Stimulated activated CD4-positive, alpha-beta T cell treated with anti-CD3 and anti-CD28 coated beads, Interleukin-12 subunit alpha, Interleukin-12 subunit beta, amount 100 ng/mL, for 48 hours (primary cell): ENCODE measurements at regions not wholly inside any gene's neighbourhood (a gene's known extent, or its start where the extent isn't known, plus 50 kb on each side); places are given as distances from the start of the nearest gene placed in this dataset.

Source experiments
- DNase-seq, 3 donors: peaks; one replicate each; pipeline ENCODE4 v3.0.0-alpha.2; 2020; ENCODE audit warnings: low read depth in 2 of 3, low spot score in 1 of 3

DNA sequence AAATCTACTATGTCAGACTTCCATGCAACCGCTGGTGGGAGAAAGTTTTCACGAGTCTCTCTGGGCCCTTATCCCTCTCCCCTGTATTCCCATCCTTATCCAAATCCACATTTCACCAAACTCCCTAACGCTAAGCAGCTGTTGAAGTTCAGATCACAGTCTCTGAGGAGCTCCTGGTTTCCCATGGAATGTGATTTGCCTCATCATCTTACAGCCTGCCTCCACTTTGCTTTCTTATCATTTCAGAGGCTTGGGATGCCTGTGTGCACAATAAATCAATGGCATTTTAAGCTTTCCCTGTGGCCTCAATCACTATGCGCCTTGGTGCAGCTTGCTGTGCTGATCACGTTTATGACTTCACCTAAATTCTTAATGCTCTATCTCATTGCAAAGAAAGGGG is 352.4 kb upstream of the FAT3 start:
- no peak for DNase-seq

DNA sequence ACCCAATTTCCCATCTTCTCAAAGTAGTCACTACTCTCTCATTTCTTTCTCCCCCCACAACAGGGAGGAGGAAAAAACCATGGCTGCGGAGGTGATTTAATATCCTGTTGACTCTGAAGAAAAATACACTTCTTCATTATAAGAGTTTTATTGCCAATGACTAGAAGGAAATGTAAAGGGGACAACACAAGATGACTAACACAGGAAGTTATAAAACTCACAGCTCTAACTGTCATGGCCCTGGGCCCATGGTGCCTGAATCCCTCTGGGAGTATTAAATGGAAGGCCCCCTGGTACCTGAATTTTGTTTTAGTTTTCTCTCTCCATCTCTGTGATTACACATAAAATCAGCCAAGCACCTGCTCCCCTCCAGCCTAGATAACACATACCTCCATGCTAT is 352.8 kb upstream of the FAT3 start:
- no peak for DNase-seq

DNA sequence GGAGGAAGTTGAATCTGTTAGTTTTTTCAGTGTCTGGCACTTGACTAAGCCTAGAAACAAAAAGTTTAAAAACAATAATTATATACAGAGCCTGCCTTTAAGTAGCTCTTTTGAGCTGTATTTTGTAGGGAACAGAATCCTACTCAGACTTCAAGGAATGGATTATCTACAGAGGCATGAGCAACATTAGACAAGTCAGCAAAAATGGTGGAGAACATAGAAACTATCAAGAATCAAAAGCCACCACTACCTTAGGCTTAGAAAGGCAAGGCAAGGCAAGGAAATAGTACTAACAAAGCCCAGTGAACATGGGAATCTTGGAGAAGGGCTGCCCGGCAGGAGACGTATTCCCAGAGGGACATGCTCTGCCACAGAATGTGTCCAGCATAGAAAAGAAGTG is 353.6 kb upstream of the FAT3 start:
- DNase-seq: no peak

DNA sequence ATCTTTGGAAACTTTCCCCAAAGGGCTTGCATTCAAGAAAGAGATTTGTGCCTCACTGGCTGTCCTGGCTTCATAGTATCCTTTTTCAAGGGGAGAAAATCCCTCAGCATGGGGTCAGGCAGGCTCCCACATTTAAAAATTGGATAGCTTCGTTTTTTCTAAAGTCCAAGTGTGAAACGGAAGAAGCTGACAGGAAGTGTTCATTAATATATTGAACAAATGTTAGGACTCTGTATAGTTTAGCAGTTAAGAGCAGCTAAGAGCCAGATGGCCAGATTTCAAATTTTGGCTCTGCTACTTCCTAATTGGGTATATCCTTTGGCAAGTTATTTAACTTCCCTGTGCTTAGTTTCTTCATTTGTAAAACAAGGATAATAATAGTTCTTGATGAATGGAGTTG is 354.9 kb upstream of the FAT3 start:
- no peak for DNase-seq

DNA sequence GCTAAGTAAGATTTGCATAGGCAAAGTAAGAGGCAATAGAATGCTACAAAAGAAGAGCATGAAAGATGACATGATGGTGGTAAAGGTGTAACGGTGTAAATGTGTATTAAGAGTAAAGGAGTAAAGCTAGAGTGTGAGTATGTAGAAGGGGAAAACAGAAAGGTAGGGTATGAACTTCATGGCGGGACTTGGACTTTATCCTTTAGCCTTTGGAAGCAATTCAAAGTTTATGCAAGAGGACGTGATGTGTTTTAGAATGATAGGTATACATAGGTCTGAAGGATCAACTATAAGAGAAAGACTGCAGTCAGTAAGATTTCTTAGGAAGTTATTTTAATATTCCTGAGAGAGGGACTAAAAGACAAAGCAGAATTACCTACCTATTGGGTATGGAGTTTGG is 358.0 kb upstream of the FAT3 start:
- no peak for DNase-seq

DNA sequence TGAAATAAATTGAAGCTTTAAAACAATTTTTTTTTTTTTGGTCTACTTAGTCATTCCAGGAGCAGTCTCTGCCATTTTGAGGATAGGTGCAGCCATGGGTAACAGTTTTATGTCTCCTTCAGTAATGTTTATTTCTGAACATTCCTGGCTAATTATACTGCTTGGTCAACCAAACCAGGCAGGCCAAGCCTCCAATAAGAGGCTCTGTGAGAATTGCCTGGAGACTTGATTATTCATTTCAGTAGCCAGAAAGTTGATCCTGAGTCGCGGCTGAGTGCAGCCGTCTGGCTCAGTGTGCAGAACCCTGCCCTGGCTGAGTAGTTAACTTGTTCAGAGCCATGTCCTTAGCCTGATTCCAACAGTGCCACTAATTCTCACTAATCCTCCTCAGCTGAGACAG is 364.0 kb upstream of the FAT3 start:
- DNase-seq: no peak

DNA sequence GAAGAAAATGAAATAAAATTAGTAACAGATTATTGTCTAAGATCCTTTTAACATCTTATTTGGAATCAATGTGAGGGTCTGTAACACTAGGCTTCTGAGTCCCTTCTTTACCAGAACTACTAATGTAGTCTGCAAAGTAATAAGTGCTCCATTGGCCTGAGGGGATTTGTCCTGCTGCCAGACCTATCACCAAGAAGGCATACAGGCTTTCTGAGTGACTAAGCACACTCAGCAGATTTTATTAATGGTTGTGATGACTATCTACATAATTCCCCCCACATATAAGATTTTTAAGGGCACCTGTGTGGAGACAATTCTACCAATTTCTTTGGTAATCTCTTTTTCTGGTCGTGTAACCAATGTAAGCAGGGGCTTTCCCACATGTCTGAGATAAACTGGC is 365.0 kb upstream of the FAT3 start:
- DNase-seq: no peak

DNA sequence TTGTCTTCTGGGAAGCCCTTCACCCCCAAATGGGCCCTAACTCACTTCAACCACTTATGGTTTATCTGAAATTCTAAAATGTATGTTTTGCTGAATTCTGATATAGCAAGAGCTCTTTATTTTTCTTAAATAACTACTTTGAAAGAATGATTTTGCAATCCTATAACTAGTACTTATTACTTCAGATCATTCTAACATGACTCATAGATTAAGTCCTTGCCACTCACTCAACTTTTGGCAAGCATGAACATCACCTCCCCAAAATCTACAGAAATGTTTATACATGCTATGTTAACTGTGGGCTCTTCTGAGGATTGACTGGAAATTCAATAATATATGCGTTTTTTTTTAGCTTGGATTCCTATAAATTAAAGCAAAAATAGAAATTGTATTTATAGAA is 367.4 kb upstream of the FAT3 start:
- no peak for DNase-seq

DNA sequence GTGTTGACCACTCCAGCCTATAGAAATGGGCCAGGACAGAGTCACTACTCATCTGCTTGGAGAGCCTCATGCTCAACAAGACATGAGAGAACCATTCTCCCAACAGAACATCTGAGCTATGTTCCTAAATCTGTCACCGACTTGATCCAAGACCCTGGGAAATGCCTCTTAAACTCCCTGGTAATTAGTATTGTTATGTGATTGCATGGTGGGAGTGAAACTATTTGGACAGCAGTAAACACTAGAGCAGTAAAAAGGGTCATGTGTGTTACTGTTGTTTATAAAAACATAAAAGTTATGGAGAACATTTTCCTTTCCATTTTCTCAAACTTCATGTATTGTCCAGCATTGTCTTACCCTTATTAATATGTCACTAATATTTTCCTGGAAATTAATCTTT is 369.8 kb upstream of the FAT3 start:
- DNase-seq: no peak

DNA sequence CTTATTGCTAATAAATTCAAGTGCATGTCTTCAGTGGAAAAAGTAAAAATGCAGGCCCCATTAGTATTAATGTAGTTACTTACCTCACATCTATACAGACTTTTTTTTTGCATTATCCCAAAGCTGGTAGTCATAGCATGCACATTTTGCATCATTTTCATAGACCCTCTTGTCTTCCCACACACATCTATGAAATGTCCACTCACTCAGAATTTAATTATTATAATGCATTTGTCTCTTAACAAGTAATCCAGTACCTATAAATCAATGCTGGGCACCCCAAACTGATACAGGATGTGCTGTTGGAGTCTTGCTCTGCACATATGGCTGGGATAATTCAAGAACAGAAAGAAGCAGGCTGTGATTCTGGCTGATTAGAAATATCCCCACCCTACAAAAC is 370.4 kb upstream of the FAT3 start:
- no peak for DNase-seq

DNA sequence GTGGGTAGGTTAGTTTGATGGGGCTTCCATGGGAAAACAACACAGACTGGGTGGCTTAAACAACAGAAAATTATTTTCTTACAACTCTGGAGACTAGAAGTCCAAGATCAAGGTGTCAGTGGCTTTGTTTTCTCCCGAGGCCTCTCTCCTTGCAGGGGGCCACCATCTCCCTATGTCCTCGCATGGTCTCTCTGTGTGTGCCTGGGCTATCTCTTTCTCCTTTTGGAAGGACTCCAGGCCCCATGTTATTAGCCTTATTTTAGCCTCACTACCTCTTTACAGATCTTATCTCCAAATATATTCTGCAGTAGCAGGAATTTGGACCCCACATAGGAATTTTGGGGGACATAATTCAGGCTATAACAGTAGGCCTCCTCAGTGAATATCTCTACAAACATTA is 372.7 kb upstream of the FAT3 start:
- DNase-seq: no peak

DNA sequence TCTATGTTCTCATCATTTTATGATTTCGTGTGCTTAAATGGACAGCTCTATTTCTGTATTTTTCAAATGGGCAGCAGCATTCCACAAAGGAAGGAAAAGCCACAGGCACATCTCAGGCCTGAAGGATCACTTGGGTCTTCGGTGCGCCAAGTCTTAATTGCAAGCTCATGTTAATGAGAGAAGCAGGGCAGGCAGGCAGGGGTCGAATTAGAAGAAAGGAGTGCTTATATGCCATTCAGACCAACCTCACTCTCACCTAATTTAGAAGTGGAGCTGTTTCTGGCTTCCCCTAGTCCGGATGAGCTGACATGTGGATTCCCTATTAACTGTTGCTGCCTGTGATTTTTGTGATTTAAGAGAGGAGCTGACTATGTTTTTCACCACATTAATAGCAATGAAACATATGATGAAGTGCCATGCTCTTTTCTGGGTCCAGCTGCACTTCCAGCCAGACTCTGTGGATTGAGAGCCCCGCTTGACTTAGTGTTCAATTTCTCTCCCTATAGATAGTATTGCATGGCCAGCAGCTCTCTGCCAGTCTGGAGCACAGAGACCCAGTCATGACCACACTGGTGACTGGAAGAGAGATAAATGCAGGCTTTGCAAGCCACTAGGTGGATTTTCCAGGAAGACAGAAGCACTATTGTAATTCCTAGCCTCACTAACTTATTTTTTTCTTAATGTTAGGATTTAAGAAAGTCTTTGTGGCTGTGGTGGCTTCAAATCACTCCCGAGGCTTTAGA is 373.9 kb upstream of the FAT3 start:
- no peak for DNase-seq

DNA sequence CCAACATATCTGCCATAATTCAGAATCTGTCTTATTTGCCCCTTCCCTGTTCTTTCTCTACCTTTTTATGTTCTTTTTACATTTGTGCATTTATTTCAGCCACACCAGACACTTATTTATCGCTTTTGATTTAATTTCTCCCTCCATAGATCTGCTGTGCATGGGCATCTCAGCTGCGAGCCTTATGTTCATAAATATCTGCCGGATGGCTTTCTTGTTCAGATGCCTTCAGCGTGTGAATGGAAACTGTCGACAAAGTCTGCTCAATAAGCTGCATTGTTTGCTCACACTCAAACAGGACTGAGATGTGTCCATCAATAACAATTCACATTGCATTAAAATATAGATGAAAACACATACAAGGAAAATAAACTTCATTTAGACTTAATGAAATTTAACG is 374.6 kb upstream of the FAT3 start:
- no peak for DNase-seq

DNA sequence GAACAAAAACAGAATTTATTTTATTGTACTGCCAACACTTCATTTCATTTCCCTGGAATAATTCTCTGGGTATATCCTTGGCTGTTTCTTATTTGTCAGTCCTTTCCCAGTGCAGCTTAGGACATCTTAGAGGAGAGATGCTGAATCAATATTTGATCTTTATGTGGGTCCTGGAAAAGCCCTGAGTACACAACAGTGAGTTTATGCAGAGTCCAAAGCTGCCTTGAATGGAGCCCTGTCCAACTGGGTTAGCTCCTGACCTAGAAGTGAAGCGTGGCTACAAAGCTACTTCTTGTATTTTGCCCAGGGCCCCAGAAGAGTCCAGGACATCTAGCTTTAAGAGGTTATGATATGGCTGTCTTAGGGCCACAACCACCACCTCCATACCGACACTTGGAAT is 378.0 kb upstream of the FAT3 start:
- DNase-seq: no peak

DNA sequence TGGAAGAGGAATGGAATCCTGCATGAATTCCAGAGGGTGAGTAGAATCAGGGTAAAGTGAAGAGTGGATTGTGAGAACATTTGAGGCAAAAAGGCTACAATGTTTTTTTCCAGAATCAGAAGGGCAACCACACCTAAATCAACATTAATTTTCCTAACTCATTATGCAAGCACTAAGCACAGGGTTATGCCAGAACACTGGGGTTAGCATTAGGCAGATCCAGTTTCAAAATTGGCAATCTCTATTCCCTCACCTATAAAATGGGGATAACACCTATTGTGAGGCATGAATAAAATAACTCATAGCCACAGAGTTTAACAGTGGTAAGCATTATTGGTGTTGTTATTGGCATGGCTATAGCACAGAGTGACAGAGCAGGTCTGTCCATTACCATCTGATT is 378.6 kb upstream of the FAT3 start:
- no peak for DNase-seq

DNA sequence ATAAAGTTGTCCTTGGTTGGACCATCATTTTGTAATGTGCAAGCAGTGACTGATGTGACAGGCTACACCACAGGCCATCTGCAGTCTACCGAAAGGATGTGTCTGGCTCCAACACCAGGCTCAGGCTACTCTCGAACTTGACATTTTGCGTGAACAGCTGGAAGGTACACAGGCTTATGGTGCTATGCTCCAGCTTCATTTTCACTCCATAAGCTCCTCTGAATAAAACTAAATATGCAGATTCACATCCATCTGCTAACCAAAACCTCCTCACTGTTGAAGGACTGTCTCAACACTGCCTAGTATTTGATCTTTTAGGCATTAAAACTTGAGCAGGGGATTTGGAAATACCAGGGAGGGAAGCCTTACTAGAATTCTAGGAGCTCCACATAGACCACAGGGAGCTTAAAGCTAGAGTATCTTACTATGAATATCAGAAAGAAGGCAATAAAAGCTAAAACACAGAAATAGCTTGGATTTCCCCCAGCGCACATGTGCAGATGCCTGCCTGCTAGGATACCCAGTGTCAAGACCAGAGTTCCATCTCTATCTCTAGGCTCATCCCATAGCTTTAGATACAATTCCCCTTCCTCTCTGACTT is 383.9 kb upstream of the FAT3 start:
- no peak for DNase-seq

DNA sequence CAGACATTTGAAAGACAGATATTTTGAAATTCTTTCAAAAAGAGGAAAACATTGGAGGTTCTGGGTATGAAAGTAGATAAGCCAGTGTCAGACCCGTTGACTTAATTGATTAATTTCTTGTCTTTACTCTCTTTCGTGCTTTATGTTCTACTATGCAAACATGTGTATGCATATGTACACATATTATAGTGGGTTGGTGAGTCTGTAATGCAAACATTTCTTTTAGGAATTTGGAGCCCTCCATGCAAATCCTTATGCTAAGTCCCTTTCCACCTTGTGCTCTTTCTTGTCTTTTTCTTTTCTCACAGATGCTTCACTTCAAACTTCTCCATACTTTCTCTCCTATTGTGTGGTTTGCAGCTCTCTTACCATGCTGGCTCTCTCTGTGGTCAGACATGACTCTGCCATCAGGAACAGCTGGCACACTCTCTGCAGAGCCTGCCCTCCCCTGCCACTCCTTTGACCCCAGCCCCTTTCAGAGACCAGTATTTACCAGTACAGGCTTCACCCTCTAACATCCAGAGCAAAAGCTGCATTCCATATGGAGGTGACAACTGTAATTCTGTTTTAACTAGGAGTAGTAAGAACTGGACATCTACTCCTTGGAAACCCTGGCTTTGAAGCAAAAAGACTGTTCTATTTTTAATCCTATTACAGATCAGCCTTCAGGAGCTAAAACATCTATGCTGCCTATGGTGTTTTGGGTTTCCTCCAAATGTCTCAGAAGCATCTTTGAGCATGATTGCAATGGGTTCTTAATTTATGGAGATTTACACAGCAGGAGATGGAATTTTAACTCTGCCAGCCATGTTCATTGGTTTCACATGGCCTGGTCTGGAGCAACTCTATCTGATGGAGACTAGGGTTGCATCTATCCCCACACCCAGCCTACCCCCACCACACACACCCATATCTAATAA is 386.9 kb upstream of the FAT3 start:
- no peak for DNase-seq

DNA sequence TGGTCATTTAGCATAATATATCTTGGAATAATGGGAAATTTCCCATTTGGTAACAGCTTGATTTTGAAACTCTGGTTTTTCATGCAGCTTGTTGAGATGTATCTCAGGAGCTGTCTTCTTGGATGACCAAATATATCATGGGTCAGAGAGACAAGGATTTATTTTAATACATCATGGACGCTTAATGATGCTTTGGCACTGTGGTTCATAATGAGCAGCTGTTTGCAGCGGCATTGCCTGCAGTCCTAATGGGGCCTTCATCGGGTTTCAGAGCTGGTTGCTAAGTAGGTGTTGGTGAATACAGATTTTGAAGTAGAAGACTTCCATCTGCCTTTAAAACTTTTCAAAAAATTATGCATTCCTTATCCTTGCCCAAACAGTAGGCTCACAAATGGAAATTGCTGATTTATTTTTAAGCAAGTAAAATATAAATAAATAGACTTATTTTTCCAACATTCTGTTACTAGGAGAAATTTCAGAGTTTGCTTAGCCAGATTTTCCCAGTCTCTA is 389.5 kb upstream of the FAT3 start:
- no peak for DNase-seq

DNA sequence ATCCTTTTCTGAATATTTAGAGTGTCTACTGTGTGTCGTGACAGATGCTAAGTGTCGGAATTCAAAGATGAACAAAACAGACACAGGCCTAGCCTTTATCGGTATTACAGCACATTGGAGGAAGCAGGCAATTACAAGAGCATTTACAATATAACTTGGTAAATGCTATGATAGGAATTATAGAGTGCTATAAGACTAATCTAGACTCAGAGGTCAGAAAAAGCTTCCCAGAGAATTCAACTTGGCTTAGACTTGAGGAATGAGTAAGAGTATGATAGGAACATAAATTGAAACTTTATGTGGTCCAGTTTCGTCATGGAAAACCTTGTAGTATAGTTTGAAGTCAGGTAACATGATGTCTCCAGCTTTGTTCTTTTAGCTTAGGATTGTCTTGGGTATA is 395.7 kb upstream of the FAT3 start:
- no peak for DNase-seq

DNA sequence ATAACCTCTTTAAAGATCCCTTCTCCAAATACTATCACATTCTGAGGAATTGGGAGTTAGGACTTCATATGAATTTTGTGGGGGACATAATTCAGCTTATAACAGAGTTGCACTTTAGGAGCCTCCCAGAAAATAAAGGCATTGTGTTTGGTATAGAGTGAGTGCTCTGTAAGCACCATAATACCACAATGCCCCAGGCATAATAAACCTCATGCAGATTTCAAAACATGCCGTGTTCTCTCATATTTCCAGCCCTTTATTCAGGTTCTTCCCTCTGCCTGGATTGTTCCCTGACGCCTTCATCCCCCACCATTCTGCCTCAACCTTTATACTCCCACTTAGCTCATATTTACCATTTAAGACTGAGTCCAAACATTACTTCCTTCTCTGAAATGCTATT is 398.8 kb upstream of the FAT3 start:
- DNase-seq: no peak

DNA sequence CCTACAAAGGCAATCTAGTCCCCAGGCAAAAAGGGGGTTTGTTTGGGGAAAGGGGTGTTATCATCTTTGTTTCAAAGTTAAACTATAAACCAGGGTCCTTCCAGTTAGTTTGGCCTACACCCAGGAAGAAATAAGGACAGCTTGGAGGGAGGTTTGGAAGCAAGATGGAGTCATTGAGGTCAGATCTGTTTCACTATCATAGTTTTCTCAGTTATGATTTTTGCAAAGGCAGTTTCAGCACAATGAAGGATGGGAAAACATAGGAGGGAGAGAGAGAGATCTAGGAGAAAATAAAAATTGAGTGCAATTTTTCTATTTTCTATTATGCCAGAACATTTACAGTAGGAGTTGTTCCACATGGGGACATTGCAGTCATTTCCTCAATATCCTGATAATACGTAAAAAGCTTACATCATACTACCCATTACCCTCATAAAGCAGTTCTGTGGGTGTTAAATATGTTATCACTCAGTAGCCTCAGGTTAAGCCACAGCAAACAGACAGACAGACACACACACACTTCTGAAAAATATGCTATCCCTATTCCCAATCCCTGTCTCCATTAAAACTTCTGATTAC is 401.3 kb upstream of the FAT3 start:
- DNase-seq: no peak

DNA sequence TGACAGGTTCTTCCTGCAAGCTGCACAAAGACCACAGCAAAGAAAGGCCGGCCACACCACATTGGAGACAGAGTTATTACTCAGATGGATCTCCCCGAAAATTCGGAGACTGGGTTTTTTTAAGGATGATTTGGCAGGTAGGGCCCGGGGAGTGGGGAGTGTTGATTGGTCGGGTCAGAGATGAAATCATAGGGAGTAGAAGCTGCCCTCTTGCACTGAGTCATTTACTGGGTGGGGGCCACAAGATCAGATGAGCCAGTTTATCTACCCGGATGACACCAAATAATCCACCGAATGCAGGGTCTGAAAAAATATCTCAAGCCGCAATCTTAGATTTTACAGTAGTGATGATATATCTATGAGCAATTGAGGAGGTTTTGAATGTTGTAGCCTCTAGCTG is 401.8 kb upstream of the FAT3 start:
- no peak for DNase-seq
